ENCODE measurements at regions not wholly inside any gene's neighbourhood (a gene's known extent, or its start where the extent isn't known, plus 50 kb on each side); places are given as distances from the start of the nearest gene placed in this dataset.

DNA sequence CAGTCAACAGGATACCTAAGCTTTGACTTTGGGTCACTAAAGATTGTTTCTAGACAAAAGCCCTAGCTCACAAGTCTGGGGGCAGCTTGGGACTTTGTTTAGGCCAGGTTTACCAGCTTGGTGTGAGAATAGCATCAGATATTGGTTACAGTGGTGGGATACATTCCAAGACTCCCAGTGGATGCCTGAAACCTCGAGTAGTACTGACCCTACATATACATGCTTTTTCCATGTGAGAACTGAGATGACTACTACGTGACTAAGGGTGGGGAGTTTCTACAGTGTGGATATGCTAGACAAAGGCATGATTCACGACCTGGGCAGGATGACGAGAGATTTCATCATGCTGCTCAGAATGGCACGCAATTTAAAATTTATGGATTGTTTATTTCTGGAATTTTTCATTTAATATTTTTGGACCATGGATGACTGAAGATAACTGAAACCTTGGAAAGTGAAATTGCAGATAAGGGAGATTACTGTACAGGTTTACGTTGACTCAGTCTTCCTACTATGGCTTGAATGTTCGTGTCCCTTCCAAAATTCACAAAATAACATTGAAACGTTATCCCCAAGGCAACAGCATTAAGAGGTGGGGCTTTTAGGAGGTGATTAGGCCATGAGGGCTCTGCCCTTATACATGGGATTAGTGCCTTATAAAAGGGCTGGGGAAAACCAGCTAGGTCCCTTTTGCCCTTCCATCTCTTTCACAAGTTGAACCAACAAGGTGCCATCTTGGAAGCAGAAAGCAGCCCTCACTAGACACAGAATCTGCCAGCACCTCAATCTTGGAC lies 50.2 kb upstream of the CTAGE1 start:
- Histone ChIP-seq H3K4me3 (no peak overlapping the region), H3K27ac (peak overlapping the region in 4 of 21 experiments; percentile 2 to 50 (median 26))

DNA sequence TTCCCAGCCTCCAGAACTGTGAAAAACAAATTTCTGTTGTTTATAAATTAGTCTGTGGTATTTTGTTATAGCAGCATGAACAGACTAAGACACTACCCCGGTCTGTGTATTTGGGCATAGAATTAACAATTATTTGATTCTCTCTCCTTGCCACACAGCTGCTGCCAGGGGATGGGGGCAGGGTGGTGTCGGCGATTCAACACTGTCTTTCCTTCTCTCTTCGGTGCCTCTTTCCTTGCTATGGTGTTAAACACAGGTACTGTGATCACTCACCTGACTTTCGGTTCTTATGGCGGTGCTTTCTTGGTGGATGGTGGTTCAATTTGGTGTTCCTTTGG lies 50.8 kb upstream of the CTAGE1 start:
- H3K4me3 ChIP-seq, result no peak overlapping the region
- H3K27ac ChIP-seq, result no peak overlapping the region

DNA sequence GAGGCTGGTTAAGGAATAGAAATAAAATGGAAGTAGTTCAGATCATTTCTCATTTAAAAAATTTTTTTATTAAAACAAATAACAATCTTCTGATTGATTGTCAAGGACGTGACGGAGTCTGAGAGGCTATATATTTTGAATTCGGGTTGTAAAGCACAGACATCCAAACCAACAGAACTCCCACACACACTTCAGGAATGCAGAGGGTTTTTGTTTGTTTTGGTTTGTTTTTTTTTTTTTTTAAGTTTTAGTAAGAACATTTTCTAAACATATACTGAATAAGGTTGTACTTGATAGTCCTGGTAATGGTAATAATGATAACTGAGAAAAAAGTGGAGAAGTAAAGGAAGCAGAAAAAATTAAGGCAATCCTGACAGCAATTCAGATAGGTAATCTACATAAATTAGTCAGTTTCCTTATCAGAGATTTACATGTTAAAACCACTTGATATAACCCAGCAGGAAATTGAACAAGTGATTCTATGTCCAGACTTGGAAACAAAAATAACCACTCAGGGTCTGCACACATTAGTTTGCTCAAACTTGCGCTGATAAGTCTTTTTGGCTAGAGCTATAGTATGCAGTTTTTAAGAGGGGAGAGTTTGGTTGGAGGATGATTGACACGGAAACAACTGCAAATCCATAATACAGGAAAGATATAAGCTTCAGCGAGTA lies 51.5 kb upstream of the CTAGE1 start:
- Histone ChIP-seq H3K27ac (no peak overlapping the region), H3K4me3 (no peak overlapping the region)

DNA sequence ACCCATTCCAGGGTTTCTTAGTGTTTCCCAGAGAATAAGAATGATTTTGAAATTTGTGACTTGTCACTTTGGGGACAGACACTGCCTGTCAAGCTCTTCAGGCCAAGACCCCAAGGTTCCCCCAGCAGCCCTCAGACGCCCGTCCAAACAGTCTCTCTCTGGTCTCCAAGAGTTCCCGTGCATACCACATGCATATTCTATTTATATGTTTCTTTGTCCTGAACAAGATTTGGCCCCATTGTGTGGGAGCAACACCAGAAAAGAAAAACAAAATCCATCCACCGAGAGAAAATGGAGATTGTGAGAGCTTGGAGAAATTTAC lies 52.2 kb upstream of the CTAGE1 start:
- no peak overlapping the region for H3K4me3 ChIP-seq
- H3K27ac ChIP-seq, result no peak overlapping the region

DNA sequence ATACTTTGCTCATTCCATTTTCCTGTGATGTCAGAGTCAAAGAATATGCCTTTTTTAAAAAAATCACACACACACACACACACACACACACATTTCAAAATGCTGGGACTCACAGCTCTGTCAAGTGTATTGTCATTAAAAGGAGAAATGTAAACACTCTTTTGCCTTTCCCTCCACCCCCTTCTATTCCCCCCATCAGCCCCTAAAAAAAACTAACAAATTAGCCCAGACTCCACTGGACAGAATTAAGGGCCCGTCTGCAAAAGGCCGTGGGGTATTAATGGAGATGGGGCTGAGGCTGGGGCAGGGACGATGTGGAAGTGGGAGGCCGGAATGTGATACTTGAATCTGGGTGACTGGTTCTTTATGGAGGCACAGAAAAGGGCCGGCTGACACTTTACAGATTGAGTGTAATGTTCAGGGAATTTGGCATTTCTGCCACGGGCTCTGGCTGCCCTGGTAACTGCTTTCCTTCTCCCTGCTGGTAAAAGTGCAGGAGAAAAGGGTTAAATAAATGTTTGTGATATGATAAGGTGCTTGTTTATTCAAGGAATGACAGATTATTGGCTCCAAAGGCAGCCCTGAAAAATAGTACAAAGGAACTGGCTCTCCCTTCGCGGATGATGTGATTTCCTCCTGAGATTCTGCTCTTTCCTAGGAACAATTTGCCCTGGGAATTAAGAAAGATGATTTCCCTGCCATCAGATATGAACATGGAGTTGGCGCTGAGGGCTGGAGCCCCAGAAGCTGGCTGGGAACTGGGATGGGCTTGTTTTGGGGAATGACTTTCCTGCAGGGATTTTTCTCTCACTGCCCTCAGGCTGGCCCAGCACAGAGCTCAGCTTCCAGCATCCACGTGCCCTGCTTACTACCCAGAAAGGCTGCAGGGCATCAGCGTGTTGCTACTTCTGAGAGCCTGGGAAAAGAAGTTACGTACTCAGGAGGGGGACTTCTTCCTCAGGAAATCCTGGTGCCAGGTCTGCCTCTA lies 52.8 kb upstream of the CTAGE1 start:
- H3K4me3 ChIP-seq, result no peak overlapping the region
- no peak overlapping the region for H3K27ac ChIP-seq

DNA sequence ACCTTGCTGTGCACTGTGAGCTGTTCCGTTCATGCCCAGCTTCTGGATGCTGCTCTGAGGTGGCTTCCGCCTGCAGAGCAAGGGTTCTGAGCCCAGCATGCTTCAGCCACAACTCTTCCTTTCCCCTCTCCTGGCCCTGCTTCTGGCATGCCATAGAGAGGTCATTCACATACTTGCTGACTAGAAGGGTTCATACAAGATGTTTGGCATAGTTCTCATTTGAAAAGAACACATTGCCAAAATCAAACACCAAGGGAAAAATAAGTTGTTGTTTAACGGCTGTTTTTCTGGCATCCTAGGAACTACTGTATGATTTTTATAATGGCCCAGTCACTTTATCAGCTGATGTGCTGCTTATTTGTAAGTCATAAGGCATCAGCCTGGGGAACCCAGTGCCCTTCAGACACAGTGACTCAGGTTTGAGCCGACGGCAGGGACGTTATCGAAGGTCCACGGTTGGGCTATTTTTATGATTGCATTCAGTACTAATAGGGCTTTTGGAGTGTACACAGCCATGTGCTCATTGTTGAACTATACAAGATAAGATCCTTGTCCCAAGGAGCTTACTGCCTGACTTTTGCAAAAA lies 53.9 kb upstream of the CTAGE1 start:
- no peak overlapping the region for H3K27ac ChIP-seq
- H3K4me3 ChIP-seq, result no peak overlapping the region

DNA sequence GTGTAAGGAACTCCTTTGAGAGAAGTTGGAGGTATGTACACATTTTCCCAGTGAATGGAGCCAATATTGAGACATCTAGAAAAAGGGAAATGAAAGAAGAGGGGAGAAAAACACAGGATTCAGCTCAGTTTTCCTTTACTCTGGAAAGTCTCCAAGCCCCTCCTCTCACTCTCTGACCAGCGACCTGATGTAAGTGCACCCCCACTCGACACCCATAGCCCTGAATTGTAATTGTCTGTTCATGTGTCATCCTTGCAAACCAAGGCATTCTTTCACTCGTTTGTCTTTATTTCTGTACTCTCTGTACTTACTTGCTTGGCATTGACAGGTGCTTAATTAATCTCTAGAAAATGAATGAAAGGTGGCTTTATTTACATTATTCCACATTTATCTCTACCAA lies 55.7 kb upstream of the CTAGE1 start:
- Histone ChIP-seq H3K4me3 (no peak overlapping the region), H3K27ac (no peak overlapping the region)

DNA sequence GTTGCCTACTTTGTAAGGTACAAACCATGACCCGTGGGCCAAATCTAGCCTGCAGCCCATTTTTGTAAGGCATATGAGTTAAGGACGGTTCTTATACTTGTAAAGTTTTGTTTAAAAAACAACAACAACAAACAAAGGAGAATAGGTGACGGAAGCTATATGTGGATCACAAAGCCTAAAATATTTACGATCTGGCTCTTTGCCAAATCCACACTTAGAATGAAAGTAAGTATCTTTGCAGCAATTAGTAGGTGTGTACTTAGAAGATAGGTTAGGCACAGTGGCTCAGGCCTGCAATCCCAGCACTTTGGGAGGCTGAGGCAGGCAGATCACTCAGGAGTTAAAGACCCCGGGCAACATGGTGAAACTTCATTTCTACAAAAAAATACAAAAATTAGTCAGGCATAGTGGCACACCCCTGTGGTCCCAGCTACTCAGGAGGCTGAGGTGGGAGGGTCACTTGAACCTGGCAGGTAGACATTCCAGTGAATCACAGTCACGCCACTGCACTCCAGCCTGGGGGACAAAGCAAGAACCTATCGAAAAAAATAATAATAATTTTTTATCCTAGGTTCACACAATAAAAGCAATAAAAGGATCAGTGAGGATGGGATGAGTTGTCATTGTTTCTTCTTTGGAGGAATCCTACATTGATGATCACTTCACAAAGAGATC lies 57.8 kb upstream of the CTAGE1 start:
- H3K27ac ChIP-seq, result no peak overlapping the region
- no peak overlapping the region for H3K4me3 ChIP-seq

DNA sequence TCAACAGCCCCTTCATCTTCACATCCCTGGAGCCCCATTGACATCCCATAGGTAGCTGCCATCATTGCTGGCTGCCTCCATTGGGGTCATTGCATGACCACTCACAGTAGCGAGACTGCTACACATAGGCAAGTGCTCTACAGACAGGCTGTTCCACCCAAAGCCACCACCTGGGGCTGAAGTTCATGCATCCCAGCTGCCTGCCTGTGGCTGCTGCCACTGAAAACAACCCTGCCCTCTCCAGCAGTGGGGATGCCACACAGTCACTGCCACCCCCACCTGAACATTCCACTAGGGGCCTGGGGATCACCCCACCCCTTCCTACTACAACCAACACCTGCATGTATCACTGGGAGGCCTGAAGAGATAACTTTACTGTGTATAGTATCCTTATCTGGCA lies 59.5 kb upstream of the CTAGE1 start:
- no peak overlapping the region for H3K4me3 ChIP-seq

DNA sequence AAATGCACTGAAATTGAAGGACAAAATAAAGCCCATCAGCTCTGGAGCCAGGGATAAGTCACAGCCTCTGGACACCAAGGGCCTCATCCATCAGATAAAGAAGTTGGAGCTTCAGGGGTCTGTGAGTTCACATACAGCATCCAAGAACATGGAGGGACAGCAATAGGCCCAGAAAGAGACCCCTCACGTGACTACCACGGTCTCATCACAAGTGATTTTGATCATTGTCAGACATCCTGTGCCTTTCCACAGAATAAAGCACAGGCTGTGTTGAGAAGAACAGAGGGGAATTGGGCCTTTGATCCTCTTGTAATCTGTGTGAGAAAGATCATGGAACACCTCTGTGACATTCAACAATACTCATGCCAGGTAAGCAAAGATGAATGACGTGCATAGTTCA lies 65.2 kb upstream of the CTAGE1 start:
- H3K4me3 ChIP-seq, result no peak overlapping the region
- no peak overlapping the region for H3K27ac ChIP-seq

More for the DNA sequence above, 59.5 kb upstream of the CTAGE1 start:
- H3K27ac ChIP-seq, result no peak overlapping the region

DNA sequence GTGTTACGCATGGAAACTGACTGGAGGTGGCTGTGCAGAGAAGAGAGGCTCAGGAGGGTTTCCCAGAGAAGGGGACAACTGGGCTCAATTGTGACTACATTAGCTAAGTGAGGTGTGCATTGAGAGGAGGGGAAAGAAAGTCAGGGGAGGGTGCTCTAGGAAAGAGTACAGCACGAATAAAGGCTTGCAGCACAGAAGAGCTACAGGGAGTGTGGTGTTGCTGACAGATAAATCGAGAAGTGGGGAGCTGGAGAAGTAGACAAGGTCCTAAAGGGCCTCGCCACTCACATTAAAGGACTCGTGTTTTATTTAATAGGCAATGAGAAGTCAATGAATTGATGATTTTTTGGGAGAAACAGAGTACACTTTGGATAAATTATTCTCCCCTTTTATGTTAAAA lies 65.7 kb upstream of the CTAGE1 start:
- Histone ChIP-seq H3K4me3 (no peak overlapping the region), H3K27ac (no peak overlapping the region)

DNA sequence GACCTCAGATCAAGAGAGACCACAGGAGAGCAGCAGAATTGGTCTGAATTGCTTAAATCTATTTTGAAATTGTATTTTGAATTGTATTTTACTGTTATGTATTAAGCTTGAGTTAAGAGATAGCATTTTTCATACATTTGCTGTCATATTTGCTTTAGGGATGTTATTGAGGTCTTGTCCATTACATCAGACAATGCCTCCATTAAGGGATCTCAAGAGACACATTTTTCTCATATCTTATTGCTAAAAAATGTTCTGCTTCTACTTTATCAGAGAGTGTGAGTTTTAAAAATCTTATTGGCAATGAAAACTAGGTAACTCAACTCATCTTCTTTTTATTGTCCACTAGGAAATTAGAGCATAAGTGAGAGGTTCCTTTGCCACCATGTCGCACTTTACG lies 66.8 kb upstream of the CTAGE1 start:
- H3K27ac ChIP-seq, result no peak overlapping the region

DNA sequence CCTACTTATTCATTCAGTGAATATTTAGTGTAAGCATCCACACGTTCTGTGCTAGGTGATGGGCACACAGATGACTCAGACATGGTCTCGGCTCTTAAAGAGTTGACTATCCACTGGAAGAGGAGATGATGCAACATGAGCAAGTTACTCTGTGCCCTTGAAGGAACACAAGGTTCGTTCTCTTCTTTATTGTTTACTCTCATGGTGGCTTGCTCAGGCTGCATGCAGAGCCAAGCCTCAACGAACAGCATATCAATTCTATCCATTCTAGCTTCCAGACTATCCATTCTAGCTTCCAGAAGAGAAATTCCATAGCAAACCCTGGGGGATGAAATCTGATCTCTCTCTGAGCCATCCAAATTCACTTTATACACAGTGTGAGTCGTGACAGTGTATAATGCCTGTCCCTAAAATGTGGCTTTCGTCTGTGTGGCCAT lies 68.1 kb upstream of the CTAGE1 start:
- H3K27ac ChIP-seq, result no peak overlapping the region
- no peak overlapping the region for H3K4me3 ChIP-seq

More for the DNA sequence above, 66.8 kb upstream of the CTAGE1 start:
- no peak overlapping the region for H3K4me3 ChIP-seq

DNA sequence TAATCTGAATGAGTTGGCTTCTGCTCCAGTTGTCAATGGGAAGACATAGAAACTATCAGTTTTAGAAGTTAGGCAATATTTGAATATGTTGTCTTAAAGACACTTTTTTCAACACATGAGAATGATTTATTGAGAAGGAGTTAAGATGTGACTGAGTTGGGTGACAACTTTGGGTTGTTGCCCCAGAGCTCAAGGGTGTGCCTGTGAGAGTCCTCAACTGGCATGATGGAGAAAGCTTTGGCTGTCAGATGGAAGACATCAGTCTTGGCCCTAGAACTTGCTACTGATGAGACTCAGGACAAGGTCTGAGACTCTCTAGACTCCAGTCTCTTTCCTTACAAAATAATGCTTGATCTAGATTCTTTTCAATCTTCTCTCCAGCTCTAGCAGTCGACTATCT lies 69.0 kb upstream of the CTAGE1 start:
- Histone ChIP-seq H3K4me3 (no peak overlapping the region), H3K27ac (no peak overlapping the region)

DNA sequence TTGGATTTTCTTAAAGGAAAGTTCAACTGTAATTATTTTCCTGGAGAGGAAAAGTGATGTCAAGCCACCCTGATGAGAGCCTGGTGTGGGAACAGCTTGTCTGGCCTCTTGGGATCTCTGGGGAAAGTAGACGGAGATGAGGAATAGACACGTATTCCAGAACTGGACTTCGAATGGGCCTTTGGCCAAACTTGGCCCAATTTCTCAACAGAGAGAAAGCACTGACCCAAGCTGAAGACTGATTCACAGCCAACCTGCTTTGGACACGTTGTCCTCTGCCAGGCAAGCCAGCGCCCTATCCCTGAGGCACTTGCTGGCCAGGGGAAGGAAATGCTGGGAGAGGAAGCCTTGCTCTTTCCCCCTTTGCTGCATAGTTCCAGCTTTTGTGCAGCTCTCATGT lies 70.8 kb upstream of the CTAGE1 start:
- Histone ChIP-seq H3K27ac (no peak overlapping the region), H3K4me3 (no peak overlapping the region)

DNA sequence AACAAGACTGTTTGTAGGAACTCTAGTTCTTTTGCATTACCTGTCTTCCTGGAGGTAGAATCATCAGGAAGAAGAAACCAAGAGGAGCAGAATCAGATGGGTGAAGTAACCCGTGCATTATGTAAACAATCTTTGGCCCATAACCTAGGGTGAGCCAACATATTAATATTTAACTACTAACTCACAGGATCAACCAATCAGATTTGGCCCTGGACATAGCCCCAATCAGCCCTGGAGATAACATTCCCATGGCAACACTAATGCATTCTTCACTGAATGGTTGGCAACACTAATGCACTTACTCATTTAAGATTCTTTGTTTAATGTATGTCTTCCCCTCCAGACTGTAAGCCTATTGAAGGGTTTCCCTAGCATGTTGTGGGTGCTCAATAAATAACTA lies 72.0 kb upstream of the CTAGE1 start:
- Histone ChIP-seq H3K4me3 (no peak overlapping the region), H3K27ac (no peak overlapping the region)

DNA sequence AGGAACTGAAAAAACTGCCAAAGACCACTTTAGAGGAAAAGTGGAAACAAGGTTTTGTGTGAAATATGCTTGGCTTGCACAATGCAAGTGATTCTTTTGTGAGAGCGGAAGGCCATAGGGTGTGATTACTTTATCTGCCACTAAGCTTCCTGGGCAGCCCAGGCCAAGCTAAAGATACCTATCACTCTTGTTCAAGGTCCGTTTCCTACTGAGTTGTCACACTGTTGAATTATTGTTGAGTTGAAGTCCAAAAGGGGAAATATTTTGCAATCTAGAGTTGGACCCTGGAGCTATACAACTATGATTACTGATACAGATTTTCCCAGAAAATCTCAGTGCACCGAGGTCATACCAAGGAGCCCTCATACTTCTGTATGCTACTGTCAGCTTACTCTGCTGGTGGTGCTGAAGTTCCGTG lies 72.7 kb upstream of the CTAGE1 start:
- Histone ChIP-seq H3K4me3 (no peak overlapping the region), H3K27ac (no peak overlapping the region)

DNA sequence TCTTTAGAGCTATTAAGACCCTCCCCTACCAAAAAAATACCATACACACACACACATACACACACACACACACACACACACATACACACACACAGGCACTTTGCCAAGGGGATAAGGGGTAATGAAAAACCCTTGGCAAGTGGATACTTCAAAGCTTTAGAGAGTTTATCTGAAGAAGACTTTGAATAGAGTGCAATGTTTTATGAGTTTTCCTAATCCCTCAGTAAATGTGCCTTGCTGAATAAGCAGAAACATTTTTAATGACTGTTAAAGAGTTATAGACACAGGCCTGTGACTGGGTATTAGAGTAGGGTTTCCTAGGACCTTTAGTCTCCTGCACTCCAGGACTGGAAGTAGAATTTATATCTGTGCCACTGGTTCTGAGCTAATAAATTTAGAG lies 75.5 kb upstream of the CTAGE1 start:
- Histone ChIP-seq H3K4me3 (no peak overlapping the region), H3K27ac (no peak overlapping the region)

DNA sequence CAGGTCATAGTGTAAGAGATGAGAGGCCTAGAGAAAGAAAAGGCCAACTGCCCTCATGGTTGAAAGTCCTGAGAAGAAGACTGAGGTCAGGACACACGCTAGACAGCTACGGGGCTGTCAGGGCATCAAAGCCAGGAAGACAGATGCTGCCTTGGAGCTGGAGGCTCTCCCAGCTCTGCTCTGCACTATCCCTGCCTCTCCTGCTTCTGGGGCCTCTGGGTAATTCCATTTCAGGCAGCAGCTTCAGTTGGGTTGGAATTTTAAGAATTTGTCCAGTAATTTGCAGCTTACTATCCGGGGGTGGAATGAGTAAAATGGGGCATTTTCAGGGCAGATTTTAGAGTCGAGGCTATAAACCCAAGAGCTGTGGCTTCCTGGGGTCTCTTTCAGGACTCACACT lies 76.2 kb upstream of the CTAGE1 start:
- Histone ChIP-seq H3K4me3 (no peak overlapping the region), H3K27ac (no peak overlapping the region)

DNA sequence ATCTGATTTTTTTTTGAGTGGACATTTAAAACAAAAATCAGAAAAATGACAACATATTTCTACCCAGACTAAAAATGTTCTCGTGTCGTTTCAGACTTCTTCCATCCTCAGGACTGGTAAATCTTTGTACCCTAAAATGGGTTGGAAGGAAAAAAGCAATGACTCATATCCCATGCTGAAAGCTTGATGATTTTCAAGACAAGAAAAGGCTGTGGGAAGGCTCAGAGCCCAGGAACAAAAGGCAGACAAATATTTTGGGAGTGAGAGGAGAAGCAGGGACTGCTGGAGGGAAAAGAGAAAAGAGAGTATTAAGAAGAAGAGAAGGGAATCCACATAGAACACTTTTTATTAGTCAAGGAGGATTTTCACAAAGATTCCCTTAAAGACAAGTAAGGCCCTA lies 77.1 kb upstream of the CTAGE1 start:
- Histone ChIP-seq H3K4me3 (no peak overlapping the region), H3K27ac (no peak overlapping the region)

Measured in skin epidermis (tissue), 12 donors.